ENCODE measurements at regions not wholly inside any gene's neighbourhood (a gene's known extent, or its start where the extent isn't known, plus 50 kb on each side); places are given as distances from the start of the nearest gene placed in this dataset.
"Not testable (repeated sequence)": the region's sequence is repeated elsewhere in the genome, so short reads cannot be mapped to it uniquely, and the experiment has no call there.

DNA sequence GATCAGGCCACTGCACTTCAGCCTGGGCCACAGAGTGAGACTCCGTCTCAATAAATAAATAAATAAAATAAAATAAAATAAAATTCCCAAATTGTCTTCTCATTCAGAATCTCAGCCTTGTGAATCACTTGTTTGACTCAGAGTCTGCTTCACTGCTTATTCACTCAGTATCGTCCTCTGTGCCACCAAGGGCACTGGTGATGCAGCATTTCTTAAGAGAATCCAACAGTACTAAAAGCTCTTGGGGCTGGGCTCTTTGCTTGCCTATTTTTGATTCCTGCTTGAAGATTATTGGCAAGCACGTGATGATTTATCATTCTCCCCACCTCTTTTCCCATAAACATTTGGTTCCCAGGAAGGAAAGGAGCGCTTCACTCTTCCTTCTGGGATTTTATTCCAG lies 54.8 kb upstream of the HMGB1 start:
- peak in 1 of 3 donors; percentile 9 for DNase-seq

GRCh38 chr13:30523211-30523610 lies 57.5 kb upstream of the HMGB1 start:
- no peak for DNase-seq

GRCh38 chr13:30523817-30524216 lies 58.1 kb upstream of the HMGB1 start:
- not testable (repeated sequence) for DNase-seq

GRCh38 chr13:30525212-30525611 lies 59.5 kb upstream of the HMGB1 start:
- DNase-seq = not testable (repeated sequence)

- DNase-seq = peak in 2 of 3 donors; percentile 13 to 36
These were observed 61.1 kb upstream of the HMGB1 start for GRCh38 chr13:30526612-30527495.

DNA sequence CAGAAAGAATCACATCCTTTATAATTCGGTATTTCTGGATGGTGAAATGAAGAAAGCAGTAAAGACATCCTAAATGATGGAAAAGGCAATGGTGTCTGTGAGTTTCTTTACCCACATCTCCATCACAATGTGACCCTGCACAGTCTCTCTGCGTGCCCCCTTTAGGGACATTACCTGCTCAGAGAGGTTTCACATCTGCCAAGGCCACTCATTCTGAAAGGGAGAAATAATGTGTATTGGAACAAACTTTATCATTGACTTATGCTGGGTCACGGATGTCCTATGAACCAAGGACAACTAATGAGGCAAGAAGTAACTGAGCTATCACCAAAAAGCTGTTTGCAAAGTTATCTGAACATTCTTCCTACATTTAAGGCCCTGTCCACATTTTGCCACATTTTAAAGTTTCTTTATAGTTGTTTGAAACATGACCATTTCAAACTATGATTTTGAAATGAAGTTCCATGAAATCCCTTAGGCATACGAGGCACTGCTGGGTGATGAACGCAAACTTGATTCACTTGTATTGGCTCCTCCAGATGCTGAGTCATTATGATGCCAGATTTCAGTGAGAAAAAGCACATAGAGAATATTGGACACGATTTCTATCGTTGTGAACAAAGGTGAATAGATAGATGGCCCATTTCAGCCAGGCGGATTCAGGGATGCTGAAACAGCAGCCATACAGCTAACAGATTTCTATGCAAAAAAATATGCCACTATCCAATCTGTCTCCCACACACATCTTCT lies 63.5 kb upstream of the HMGB1 start:
- no peak for DNase-seq

- peak; percentile 6 to 28 (median 13) for DNase-seq
These were observed 69.3 kb upstream of the HMGB1 start for GRCh38 chr13:30535046-30535445.

- DNase-seq = no peak
These were observed 72.4 kb upstream of the USPL1 start for GRCh38 chr13:30545320-30545719.

- not testable (repeated sequence) for DNase-seq
These were observed 69.7 kb upstream of the USPL1 start for GRCh38 chr13:30548046-30548445.

DNA sequence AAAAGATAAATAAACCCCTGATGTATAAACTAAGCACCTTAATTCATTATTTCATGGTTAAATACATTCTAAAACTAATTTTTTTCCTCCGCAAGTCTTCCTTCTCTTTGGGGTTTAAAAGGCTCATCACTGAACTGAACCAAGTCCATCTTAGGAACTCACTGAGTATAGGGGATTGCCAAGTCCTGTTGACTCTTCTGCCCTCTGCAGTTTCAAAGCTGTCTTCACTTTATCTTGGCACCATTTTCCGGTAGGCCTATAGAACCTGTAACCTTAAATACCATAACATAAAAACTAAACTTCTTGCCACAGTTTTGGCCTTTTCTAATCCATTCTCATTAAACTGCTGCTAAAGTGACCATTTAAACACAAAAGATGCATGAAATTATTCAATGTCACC lies 66.5 kb upstream of the USPL1 start:
- DNase-seq = peak in 1 of 3 donors; percentile 26

- DNase-seq = no peak
These were observed 65.2 kb upstream of the USPL1 start for GRCh38 chr13:30552567-30552966.

GRCh38 chr13:30559274-30559673 lies 58.4 kb upstream of the USPL1 start:
- DNase-seq = no peak

DNA sequence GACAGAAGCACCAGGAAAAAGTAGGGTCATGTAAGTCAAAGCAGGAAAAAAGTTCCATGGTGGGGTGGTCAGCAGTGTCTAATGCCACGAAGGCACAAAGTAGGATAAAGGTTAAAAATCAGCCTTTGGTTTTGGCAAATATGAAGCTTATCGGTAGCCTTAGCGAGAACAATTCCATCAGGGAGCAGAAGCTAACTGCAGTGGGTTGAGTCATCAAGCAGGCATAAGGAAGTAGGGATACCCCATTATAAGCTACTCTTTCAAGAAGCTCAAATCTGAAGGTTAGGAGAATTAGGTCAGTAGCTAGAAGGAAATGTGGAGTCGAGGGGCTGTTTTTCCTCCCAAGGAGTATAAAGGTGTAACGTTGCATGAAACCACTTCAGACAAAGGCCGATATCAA lies 57.5 kb upstream of the USPL1 start:
- no peak for DNase-seq

- DNase-seq = no peak
These were observed 56.2 kb upstream of the USPL1 start for GRCh38 chr13:30561511-30561910.

- DNase-seq = no peak
These were observed 53.2 kb upstream of the USPL1 start for GRCh38 chr13:30564489-30564888.

DNA sequence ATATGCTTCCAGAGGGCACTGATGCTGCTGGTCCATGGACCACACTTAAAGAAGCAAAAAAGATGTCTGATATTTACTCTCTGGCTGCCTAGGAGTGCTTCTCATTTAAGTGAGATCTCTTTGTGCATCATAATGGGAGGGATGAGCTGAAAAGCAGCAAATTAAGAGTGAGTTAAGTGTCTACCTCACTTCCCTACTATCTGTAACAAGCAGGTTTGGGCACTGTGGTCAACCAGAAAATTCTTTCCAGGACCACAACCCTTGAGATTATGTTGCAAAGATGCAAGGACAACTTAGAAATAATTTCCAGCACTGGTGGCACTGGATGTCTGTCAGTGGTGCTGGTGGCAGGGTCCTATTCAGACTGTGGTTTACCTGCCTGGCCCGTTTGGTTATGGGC lies 52.1 kb upstream of the USPL1 start:
- no peak for DNase-seq

DNA sequence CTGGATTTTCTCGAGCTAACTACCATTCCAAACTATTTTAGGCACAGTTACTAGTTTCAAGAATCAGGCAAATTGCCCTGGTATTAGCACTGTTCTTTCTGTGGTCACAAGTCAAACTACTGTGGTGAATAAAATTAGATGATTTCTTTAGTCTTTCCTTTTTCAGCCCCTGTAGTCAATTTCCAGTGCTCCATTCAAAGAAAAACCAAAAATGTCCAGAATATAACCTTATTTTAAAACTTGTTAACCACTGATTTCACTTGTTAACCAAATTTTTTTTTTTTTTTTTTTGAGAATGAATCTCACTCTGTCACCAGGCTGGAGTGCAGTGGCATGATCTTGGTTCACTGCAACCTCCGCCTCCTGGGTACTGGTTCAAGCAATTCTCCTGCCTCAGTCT lies 50.6 kb upstream of the USPL1 start:
- no peak for DNase-seq

All from muscle of back (tissue), 3 donors.